Sigmoid colon (tissue), 4 donors: ENCODE measurements at regions not wholly inside any gene's neighbourhood (a gene's known extent, or its start where the extent isn't known, plus 50 kb on each side); places are given as distances from the start of the nearest gene placed in this dataset.

Experiments
- EP300 ChIP-seq, 4 donors: sonication (generic); formaldehyde crosslinking; IDR thresholded peaks; one replicate each; pipeline ENCODE4 v1.6.1; 2017; ENCODE audit warnings: antibody characterized with exemption in 4 of 4
- TF ChIP-seq, protein P1 (sequence below), 4 experiments: fragments of 450-650 bp in 3 of 4; fragments of 200-600 bp in 1 of 4; IDR thresholded peaks; one replicate each; pipeline ENCODE4 v1.5.1; 2016 to 2019; ENCODE audit warnings: antibody characterized with exemption in 4 of 4, mild to moderate bottlenecking in 3 of 4, moderate library complexity in 2 of 4

DNA sequence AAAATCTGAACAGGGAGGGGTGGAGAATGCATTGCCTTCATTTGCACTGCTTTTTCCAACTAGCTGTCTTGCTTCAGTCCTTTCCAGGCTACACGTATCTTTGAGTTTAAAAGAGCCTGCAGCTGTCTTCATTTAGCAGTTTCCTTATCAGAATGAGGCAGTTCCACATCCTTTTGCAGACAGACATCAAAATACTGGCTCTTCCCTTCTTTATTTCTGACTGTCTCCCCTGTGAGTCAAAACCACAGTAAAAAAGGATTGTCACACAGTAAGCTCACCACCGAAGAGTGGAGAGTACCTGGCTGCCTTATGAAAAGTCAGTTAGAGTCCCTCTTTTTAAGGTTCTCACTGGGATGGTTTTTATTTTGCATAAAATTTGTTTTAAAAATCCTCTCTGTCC is 205.5 kb upstream of the CD96 start:
- TF ChIP-seq, protein P1, sequence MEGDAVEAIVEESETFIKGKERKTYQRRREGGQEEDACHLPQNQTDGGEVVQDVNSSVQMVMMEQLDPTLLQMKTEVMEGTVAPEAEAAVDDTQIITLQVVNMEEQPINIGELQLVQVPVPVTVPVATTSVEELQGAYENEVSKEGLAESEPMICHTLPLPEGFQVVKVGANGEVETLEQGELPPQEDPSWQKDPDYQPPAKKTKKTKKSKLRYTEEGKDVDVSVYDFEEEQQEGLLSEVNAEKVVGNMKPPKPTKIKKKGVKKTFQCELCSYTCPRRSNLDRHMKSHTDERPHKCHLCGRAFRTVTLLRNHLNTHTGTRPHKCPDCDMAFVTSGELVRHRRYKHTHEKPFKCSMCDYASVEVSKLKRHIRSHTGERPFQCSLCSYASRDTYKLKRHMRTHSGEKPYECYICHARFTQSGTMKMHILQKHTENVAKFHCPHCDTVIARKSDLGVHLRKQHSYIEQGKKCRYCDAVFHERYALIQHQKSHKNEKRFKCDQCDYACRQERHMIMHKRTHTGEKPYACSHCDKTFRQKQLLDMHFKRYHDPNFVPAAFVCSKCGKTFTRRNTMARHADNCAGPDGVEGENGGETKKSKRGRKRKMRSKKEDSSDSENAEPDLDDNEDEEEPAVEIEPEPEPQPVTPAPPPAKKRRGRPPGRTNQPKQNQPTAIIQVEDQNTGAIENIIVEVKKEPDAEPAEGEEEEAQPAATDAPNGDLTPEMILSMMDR (IDR thresholded peaks at IDR 0.05) = no peak
- TF ChIP-seq EP300 (IDR thresholded peaks at IDR 0.05) = no peak
